ENCODE measurements at regions not wholly inside any gene's neighbourhood (a gene's known extent, or its start where the extent isn't known, plus 50 kb on each side); places are given as distances from the start of the nearest gene placed in this dataset.

GRCh38 chr13:31919241-31919640 lies 112.3 kb upstream of the FRY start:
- TF ChIP-seq CTCF (IDR thresholded peaks at IDR 0.05): no peak
- no peak for TF ChIP-seq POLR2AphosphoS5 (IDR thresholded peaks at IDR 0.05)
- no peak for TF ChIP-seq POLR2A (IDR thresholded peaks at IDR 0.05)

Measured in stomach (tissue), 4 donors.